ENCODE measurements at regions not wholly inside any gene's neighbourhood (a gene's known extent, or its start where the extent isn't known, plus 50 kb on each side); places are given as distances from the start of the nearest gene placed in this dataset.
A peak's percentile ranks its signal among the peaks of the same experiment; 100 is the strongest.

DNA sequence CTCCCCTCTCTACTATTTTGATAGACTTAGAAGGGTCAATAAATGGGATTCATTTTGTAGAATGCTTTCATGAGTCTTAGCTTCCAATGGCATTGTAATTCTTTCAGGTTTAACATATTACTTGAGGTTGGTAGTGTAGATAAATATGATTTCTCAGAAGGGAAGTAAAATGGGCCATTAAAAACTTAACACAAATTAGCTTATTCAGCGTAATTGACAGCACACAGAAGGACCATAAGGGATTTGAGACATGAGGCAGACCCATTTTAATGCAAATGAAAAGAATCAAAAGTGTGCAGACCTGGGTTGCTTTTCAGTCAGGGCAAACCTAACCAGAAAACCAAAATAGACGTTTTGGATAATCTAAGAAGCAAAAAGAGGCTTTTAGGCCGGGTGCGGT, 156.6 kb upstream of the CNTNAP2 start:
- DNase-seq (ENCODE audit: low read depth, low spot score) = no peak
- in situ Hi-C loops (cut with HindIII; ENCODE audit: low pct_unique_long_range_greater_than_20kb, low sequenced_read_pairs) = no loop called here

DNA sequence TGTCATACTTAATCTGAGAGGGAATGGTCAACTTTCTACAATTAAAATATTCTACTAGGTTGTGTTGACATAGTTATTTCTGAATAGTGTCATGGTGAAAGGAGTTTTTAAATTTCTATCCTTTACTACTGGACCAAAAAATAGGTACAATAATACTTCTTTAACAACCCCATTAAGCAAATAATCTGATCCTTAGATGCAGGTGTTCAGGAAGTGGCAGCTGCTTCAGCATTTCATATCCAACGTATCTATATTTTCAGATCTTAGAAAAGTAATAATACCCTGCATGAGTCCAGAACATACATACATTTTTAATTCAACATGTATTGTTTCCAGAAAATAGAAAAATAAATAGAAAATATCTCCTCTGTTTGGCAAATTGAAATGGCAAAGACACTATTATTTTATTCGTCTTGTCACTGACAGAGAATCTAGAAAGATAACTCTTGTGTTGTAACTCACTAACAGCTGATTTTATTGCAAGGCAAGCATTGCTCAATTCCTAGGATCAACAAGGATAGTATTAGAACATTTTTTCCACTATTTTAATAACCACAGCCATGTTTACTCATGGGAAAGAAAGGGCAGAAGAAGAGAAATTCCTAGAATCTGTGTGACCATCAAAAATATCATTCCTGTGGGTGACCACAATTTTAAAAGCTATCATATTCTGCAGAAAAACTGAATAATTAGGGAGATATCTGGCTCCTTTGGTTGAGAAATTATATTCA, 159.3 kb upstream of the CNTNAP2 start:
- no peak for DNase-seq (ENCODE audit: low read depth, low spot score)
- in situ Hi-C loops (cut with HindIII; ENCODE audit: low pct_unique_long_range_greater_than_20kb, low sequenced_read_pairs) = no loop called here

DNA sequence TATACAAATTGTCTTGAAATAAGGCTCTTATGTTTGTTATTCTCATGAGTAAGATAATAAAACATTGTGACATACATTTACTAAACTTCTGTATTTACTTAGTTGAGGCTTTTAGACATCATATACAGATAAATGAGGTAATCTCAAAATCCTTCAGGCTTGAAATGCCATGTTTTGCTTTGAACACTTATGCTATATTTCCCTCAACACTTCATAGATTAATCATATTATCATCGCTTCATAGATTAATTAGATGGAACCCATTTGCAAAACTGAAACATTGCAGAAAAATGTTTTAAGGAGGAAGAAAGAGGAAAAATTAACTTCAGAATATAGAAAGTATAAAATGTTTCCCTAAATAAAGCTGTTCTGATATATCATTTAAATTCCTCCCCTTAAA, 165.0 kb upstream of the CNTNAP2 start:
- no peak for DNase-seq (ENCODE audit: low read depth, low spot score)
- in situ Hi-C loops (cut with HindIII; ENCODE audit: low pct_unique_long_range_greater_than_20kb, low sequenced_read_pairs) = no loop called here

DNA sequence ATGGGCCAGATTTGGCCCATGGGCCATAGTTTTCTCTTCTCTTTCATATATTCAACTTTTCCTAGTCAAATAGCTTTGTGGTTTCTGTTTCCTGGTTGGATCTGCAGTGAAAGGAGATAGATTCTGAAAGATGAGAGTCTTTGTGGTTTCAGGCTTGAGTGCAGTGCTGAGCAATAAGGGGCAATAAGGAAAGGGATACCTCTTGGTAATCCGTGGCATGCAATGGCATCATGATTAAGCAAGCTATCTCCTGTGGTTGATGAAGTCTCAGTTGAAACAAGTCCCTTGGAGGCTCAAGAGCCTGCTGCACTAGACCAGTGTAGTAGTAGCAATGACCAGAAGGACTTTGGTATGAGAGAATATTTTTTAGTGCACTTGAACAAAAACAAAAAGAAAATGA, 187.7 kb upstream of the CNTNAP2 start:
- no peak for DNase-seq (ENCODE audit: low read depth, low spot score)

DNA sequence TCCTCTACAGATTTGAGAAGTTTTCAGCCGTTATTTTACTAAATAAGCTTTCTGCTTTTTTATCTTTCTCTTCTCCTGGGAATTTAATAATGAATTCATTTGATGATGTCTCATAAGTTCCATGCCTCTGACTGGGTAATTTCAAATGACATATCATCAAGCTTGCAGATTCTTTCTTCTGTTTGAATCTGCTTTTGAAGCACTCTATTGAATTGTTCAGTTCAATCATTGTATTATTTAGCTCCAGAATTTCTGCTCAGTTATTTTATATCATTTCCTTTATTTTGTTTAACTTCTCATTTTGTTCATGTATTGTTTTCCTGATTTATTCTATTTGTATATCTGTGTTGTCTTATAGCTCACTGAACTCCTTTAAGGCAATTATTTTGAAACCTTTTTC, 196.9 kb upstream of the CNTNAP2 start:
- in situ Hi-C loops (cut with HindIII; ENCODE audit: low pct_unique_long_range_greater_than_20kb, low sequenced_read_pairs) = no loop called here
- no peak for DNase-seq (ENCODE audit: low read depth, low spot score)

More for the DNA sequence above, 187.7 kb upstream of the CNTNAP2 start:
- in situ Hi-C loops (cut with HindIII; ENCODE audit: low pct_unique_long_range_greater_than_20kb, low sequenced_read_pairs) = no loop called here

DNA sequence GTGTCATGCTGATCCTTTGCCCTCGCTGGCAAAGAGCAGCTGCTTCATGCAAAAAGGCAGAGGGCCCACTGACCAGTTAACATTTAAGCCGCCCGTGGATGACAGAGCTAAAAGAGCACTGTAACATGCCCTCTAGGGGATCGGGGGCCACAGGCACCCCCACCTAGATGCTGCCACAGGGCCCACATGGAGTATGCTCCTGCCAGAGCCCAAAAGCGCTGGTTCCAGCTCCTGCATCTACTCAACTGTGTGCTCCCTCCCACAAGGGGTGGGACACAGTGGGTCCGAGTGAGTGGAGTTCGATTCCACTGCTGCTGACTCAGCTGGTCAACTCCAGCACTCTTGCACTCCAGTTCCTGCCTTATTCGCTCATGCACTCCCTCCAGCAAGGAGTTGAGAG, 199.8 kb upstream of the CNTNAP2 start:
- in situ Hi-C loops (cut with HindIII; ENCODE audit: low pct_unique_long_range_greater_than_20kb, low sequenced_read_pairs) = no loop called here
- no peak for DNase-seq (ENCODE audit: low read depth, low spot score)

GRCh38 chr7:145915679-145916078, 200.9 kb upstream of the CNTNAP2 start:
- no peak for DNase-seq (ENCODE audit: low read depth, low spot score)
- in situ Hi-C loops (cut with HindIII; ENCODE audit: low pct_unique_long_range_greater_than_20kb, low sequenced_read_pairs) = no loop called here

DNA sequence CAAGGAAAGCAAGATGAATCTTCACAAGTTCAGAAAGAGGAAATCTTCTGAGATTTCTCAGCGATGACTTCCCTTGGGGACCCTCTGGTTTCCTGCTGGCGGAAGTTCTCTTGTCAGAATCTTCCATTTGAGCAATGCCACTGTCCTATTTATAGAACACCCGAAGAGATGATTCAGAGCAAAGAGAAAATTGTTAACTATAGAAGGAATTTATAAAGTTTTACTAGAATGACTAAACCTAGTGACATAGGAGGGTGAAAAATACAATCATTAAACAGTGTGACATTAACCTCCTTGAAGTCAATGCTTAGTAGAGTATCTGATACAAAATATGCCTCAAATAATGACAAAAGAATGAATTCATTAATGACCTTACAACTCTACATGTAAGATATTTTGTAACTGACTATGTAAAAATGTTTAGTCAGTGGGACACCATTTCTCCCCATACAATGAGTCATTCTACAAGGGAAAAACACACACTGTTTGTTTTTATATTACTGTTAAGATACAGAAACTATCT, 206.5 kb upstream of the CNTNAP2 start:
- no peak for DNase-seq (ENCODE audit: low read depth, low spot score)

GRCh38 chr7:145903658-145904057, 212.9 kb upstream of the CNTNAP2 start:
- DNase-seq (ENCODE audit: low read depth, low spot score) = no peak
- in situ Hi-C loops (cut with HindIII; ENCODE audit: low pct_unique_long_range_greater_than_20kb, low sequenced_read_pairs) = no loop called here

More for the DNA sequence above, 206.5 kb upstream of the CNTNAP2 start:
- in situ Hi-C loops (cut with HindIII; ENCODE audit: low pct_unique_long_range_greater_than_20kb, low sequenced_read_pairs) = no loop called here

DNA sequence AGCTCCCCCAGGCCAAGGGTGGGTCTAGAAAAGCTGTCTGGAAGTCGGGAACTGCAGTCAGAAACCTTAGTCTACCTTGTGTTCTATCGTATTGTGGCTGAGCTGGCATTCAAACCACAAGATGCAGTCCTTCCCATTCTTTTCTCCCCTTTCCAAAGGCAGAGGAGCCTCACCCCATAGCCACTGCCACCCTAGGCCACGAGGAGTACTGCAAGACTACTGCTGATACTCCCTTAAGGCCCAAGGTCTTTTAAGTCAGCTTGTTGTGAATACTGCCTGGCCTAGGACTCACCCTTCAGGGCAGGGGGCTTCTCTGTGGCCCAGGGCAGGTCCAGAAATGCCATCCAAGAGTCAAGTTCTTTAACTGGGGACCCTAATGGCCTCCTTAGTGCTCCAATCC, 214.5 kb upstream of the CNTNAP2 start:
- in situ Hi-C loops (cut with HindIII; ENCODE audit: low pct_unique_long_range_greater_than_20kb, low sequenced_read_pairs) = no loop called here
- no peak for DNase-seq (ENCODE audit: low read depth, low spot score)

DNA sequence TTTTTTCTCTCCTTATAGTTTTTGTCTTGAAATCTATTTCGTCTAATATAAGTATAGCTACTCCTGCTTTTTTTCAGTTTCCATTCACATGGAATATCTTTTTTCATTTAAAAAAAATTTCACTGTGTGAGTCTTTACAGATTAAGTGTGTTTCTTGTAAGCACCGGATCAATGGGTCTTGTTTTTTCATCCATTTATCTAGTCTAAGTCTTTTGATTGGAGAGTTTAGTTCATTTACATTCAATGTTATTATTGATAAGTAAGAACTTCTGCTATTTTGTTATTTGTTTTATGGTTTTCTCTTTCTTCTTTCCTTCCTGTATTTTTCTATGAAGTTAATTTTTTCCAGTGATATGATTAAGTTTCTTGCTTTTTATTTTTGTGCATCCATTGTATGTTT, 216.7 kb upstream of the CNTNAP2 start:
- DNase-seq (ENCODE audit: low read depth, low spot score) = no peak
- in situ Hi-C loops (cut with HindIII; ENCODE audit: low pct_unique_long_range_greater_than_20kb, low sequenced_read_pairs) = no loop called here

- in situ Hi-C loops (cut with HindIII; ENCODE audit: low pct_unique_long_range_greater_than_20kb, low sequenced_read_pairs) = no loop called here
- no peak for DNase-seq (ENCODE audit: low read depth, low spot score)
Measured at GRCh38 chr7:145893925-145894535, 222.6 kb upstream of the CNTNAP2 start.

GRCh38 chr7:145884716-145885514, 231.7 kb upstream of the CNTNAP2 start:
- DNase-seq (ENCODE audit: low read depth, low spot score) = peak; percentile 17

DNA sequence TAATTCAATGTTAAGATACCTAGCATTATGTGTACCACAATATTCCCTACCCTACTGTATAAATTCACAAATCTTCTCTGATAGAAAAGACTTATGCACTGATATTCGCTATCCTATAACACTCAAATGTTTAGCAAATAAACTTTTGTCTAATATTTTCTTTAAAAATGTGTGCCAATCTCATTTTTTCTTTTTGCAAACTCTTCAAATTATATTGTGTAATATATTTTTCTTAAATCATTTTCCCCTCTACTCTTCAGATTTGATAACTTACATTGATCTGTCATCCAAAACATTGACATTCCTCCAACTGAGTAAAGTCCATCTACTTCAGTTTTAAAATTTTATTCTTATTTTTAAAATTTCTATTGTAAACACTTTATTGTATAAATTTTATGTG, 240.2 kb upstream of the CNTNAP2 start:
- in situ Hi-C loops (cut with HindIII; ENCODE audit: low pct_unique_long_range_greater_than_20kb, low sequenced_read_pairs) = no loop called here

More at GRCh38 chr7:145884716-145885514, 231.7 kb upstream of the CNTNAP2 start:
- in situ Hi-C loops (cut with HindIII; ENCODE audit: low pct_unique_long_range_greater_than_20kb, low sequenced_read_pairs) = no loop called here

DNA sequence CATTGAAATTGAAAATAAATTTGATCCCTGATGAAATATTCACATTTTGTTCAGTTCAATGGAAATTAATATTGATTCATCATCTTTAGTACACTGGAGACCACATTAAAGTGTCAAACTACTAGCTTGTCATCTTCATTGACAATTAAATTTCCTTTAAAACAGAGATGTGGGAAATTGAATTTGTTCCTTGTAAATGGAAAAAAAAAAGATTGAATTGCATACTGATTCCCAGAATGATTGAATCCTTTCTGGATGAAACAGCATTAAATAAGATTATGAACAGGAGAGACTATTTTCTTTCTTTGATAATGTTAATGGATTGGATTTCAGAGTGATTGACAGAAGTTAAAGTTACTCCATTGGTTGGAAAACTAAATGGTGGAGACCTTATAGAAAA, 241.3 kb upstream of the CNTNAP2 start:
- in situ Hi-C loops (cut with HindIII; ENCODE audit: low pct_unique_long_range_greater_than_20kb, low sequenced_read_pairs) = no loop called here

More for the DNA sequence above, 240.2 kb upstream of the CNTNAP2 start:
- DNase-seq (ENCODE audit: low read depth, low spot score) = no peak

GRCh38 chr7:145868935-145869334, 247.7 kb upstream of the CNTNAP2 start:
- in situ Hi-C loops (cut with HindIII; ENCODE audit: low pct_unique_long_range_greater_than_20kb, low sequenced_read_pairs) = no loop called here
- DNase-seq (ENCODE audit: low read depth, low spot score) = no peak

More for the DNA sequence above, 241.3 kb upstream of the CNTNAP2 start:
- no peak for DNase-seq (ENCODE audit: low read depth, low spot score)

GRCh38 chr7:145862212-145862611, 254.4 kb upstream of the CNTNAP2 start:
- in situ Hi-C loops (cut with HindIII; ENCODE audit: low pct_unique_long_range_greater_than_20kb, low sequenced_read_pairs) = no loop called here
- no peak for DNase-seq (ENCODE audit: low read depth, low spot score)

GRCh38 chr7:145860809-145861208, 255.8 kb upstream of the CNTNAP2 start:
- in situ Hi-C loops (cut with HindIII; ENCODE audit: low pct_unique_long_range_greater_than_20kb, low sequenced_read_pairs) = no loop called here
- no peak for DNase-seq (ENCODE audit: low read depth, low spot score)
